ENCODE measurements at regions not wholly inside any gene's neighbourhood (a gene's known extent, or its start where the extent isn't known, plus 50 kb on each side); places are given as distances from the start of the nearest gene placed in this dataset.

- H2AFZ ChIP-seq (ENCODE audit: low read depth, low read length): no peak overlapping the region
- H3K4me3 ChIP-seq (ENCODE audit: low read length): no peak overlapping the region
- TF ChIP-seq CTCF (IDR thresholded peaks at IDR 0.05; ENCODE audit: low read depth, low read length) (no peak), EZH2phosphoT487 (IDR thresholded peaks at IDR 0.05; ENCODE audit: low read depth) (no peak)
- H3K27me3 ChIP-seq (ENCODE audit: low read depth, low read length): no peaks in the 10 kb centered on the region
- no peaks in the 10 kb centered on the region for H3K79me2 ChIP-seq (ENCODE audit: low read length)
- H3K36me3 ChIP-seq (replicated peaks; ENCODE audit: low read depth, low read length): no peaks in the 10 kb centered on the region
- no peak overlapping the region for H3K4me2 ChIP-seq (ENCODE audit: low read length)
- no peaks in the 10 kb centered on the region for H3K9me3 ChIP-seq (ENCODE audit: insufficient read depth, low read length)
- H4K20me1 ChIP-seq (ENCODE audit: insufficient read depth, low read length): no peaks in the 10 kb centered on the region
- no peak overlapping the region for H3K9ac ChIP-seq (ENCODE audit: low read length)
- no peak overlapping the region for H3K27ac ChIP-seq (ENCODE audit: low read length)
- peaks cover 9% of the 10 kb centered on the region for H3K4me1 ChIP-seq (ENCODE audit: low read length)
Measured at GRCh38 chr12:19794116-19794515, 354.8 kb downstream of the AEBP2 start.

DNA sequence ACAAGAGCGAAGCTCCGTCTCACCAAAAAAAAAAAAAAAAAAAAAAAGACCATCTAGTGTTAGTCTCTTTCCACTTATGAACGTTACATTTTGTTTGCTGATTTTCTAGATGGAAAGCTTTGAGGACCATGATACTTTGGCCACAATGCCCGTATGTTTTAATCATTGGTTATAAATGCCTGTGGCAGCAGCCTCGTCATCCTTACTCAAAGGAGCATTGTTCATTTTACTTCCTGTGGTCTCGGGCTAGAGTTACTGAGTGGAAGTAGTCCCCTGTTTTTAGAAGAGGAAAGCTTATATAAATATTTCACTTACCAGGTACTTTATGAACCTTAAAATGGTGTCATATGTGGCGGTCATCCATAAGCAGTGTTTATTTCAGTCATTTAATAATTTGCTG, 359.9 kb downstream of the AEBP2 start:
- Histone ChIP-seq H4K20me1 (ENCODE audit: insufficient read depth, low read length) (no peaks in the 10 kb centered on the region), H3K79me2 (ENCODE audit: low read length) (no peaks in the 10 kb centered on the region), H3K27ac (ENCODE audit: low read length) (no peak overlapping the region), H3K9ac (ENCODE audit: low read length) (no peak overlapping the region), H3K9me3 (ENCODE audit: insufficient read depth, low read length) (no peaks in the 10 kb centered on the region), H3K4me2 (ENCODE audit: low read length) (no peak overlapping the region), H2AFZ (ENCODE audit: low read depth, low read length) (no peak overlapping the region), H3K27me3 (ENCODE audit: low read depth, low read length) (no peaks in the 10 kb centered on the region), H3K4me1 (ENCODE audit: low read length) (peaks cover 13% of the 10 kb centered on the region), H3K4me3 (ENCODE audit: low read length) (no peak overlapping the region), H3K36me3 (replicated peaks; ENCODE audit: low read depth, low read length) (no peaks in the 10 kb centered on the region)
- TF ChIP-seq CTCF (IDR thresholded peaks at IDR 0.05; ENCODE audit: low read depth, low read length): no peak
- no peak for TF ChIP-seq EZH2phosphoT487 (IDR thresholded peaks at IDR 0.05; ENCODE audit: low read depth)

- H3K36me3 ChIP-seq (replicated peaks; ENCODE audit: low read depth, low read length): no peaks in the 10 kb centered on the region
- no peaks in the 10 kb centered on the region for H4K20me1 ChIP-seq (ENCODE audit: insufficient read depth, low read length)
- no peak overlapping the region for H3K27ac ChIP-seq (ENCODE audit: low read length)
- H3K27me3 ChIP-seq (ENCODE audit: low read depth, low read length): no peaks in the 10 kb centered on the region
- no peaks in the 10 kb centered on the region for H3K79me2 ChIP-seq (ENCODE audit: low read length)
- peaks cover 13% of the 10 kb centered on the region for H3K4me1 ChIP-seq (ENCODE audit: low read length)
- H3K4me2 ChIP-seq (ENCODE audit: low read length): peak overlapping the region; percentile 11; the same call in 1 of the 2 replicates
- no peak overlapping the region for H3K4me3 ChIP-seq (ENCODE audit: low read length)
- H3K9ac ChIP-seq (ENCODE audit: low read length): no peak overlapping the region
- TF ChIP-seq CTCF (IDR thresholded peaks at IDR 0.05; ENCODE audit: low read depth, low read length) (no peak), EZH2phosphoT487 (IDR thresholded peaks at IDR 0.05; ENCODE audit: low read depth) (no peak)
- no peaks in the 10 kb centered on the region for H3K9me3 ChIP-seq (ENCODE audit: insufficient read depth, low read length)
- H2AFZ ChIP-seq (ENCODE audit: low read depth, low read length): no peak overlapping the region
Measured at GRCh38 chr12:19799895-19800602, 360.8 kb downstream of the AEBP2 start.

DNA sequence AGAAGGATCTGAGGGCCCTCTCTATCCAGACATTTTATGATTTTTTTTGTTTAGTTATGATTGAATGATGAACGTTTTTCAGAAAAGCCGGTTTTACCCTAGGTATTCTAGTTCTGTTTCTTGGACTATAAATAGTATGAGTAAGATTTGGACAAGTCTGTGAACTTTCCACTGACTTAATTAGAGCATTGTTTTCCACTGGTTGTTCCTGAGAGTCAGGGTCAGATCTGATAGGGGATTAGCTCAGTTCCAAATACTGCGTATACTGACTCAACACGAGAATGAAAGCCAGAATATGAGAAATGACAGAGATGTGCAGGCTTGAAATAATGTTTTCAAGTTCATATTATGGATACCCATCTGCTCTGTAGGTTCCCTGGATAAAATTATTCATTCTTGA, 361.6 kb downstream of the AEBP2 start:
- no peaks in the 10 kb centered on the region for H3K36me3 ChIP-seq (replicated peaks; ENCODE audit: low read depth, low read length)
- H3K4me2 ChIP-seq (ENCODE audit: low read length): peak overlapping the region; percentile 48
- H3K4me3 ChIP-seq (ENCODE audit: low read length): no peak overlapping the region
- H3K9me3 ChIP-seq (ENCODE audit: insufficient read depth, low read length): no peaks in the 10 kb centered on the region
- H2AFZ ChIP-seq (ENCODE audit: low read depth, low read length): no peak overlapping the region
- TF ChIP-seq EZH2phosphoT487 (IDR thresholded peaks at IDR 0.05; ENCODE audit: low read depth): no peak
- TF ChIP-seq CTCF (IDR thresholded peaks at IDR 0.05; ENCODE audit: low read depth, low read length): no peak
- peaks cover 13% of the 10 kb centered on the region for H3K4me1 ChIP-seq (ENCODE audit: low read length)
- H3K27me3 ChIP-seq (ENCODE audit: low read depth, low read length): no peaks in the 10 kb centered on the region
- H3K9ac ChIP-seq (ENCODE audit: low read length): no peak overlapping the region
- no peaks in the 10 kb centered on the region for H3K79me2 ChIP-seq (ENCODE audit: low read length)
- no peaks in the 10 kb centered on the region for H4K20me1 ChIP-seq (ENCODE audit: insufficient read depth, low read length)
- H3K27ac ChIP-seq (ENCODE audit: low read length): no peak overlapping the region

Measured in OCI-LY3 (cell line).